Chondrocyte (in vitro differentiated cells): ENCODE measurements at regions not wholly inside any gene's neighbourhood (a gene's known extent, or its start where the extent isn't known, plus 50 kb on each side); places are given as distances from the start of the nearest gene placed in this dataset.

Experiments
- DNase-seq: peaks from one replicate; pipeline ENCODE4 v3.0.0; 2021; ENCODE audit warnings: mixed read lengths, low spot score
- H3K27ac Mint-ChIP-seq: one replicate; pipeline ENCODE4 v1.8.0; 2021; ENCODE audit warnings: mild to moderate bottlenecking, moderate library complexity, mixed read lengths; ENCODE audit not compliant: unreplicated experiment
- H3K27me3 Mint-ChIP-seq: 2 replicates; pipeline ENCODE4 v1.8.0; 2021; ENCODE audit warnings: low read depth, mixed read lengths
- H3K36me3 Mint-ChIP-seq: 2 replicates; pipeline ENCODE4 v1.8.0; 2021; ENCODE audit warnings: low read depth, mixed read lengths
- H3K4me1 Mint-ChIP-seq: 2 replicates; pipeline ENCODE4 v1.8.0; 2021; ENCODE audit warnings: low read depth, mild to moderate bottlenecking, mixed read lengths
- H3K4me3 Mint-ChIP-seq: one replicate; pipeline ENCODE4 v1.8.0; 2021; ENCODE audit warnings: mild to moderate bottlenecking, moderate library complexity, mixed read lengths; ENCODE audit not compliant: unreplicated experiment
- H3K9me3 Mint-ChIP-seq: 2 replicates; pipeline ENCODE4 v1.8.0; 2021; ENCODE audit warnings: low read depth, mixed read lengths
- TF ChIP-seq, protein P1 (sequence below): fragments of 200-600 bp; sonication (generic); IDR thresholded peaks from 2 replicates; pipeline ENCODE4 v1.5.0; 2021; ENCODE audit warnings: antibody characterized with exemption, mild to moderate bottlenecking, moderate library complexity

DNA sequence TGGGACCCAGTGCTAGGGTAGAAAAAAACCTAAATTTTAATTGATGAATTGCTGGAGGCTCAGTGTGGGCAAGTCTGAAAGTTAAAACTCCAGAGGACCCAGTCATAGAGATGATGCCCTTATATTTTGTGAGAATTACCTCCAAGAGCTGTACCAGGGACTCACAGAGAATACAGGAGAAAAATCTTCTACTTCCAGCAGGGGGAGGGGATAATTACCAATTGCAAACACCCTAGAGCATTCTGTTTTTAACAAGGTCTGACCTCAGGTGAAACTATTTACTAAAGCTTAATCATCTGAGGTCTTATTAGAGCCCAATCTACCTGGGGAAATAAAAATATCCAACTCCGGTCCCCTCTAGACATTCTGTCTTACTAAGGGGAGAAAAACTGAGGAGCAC, 994.7 kb upstream of the MIR17HG start:
- no peaks in the 10 kb centered on the region for H3K9me3 Mint-ChIP-seq
- no peak overlapping the region for H3K27ac Mint-ChIP-seq
- TF ChIP-seq, protein P1, sequence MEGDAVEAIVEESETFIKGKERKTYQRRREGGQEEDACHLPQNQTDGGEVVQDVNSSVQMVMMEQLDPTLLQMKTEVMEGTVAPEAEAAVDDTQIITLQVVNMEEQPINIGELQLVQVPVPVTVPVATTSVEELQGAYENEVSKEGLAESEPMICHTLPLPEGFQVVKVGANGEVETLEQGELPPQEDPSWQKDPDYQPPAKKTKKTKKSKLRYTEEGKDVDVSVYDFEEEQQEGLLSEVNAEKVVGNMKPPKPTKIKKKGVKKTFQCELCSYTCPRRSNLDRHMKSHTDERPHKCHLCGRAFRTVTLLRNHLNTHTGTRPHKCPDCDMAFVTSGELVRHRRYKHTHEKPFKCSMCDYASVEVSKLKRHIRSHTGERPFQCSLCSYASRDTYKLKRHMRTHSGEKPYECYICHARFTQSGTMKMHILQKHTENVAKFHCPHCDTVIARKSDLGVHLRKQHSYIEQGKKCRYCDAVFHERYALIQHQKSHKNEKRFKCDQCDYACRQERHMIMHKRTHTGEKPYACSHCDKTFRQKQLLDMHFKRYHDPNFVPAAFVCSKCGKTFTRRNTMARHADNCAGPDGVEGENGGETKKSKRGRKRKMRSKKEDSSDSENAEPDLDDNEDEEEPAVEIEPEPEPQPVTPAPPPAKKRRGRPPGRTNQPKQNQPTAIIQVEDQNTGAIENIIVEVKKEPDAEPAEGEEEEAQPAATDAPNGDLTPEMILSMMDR, result no peak
- no peak for DNase-seq
- H3K4me1 Mint-ChIP-seq, result no peaks in the 10 kb centered on the region
- H3K36me3 Mint-ChIP-seq, result no peaks in the 10 kb centered on the region
- H3K27me3 Mint-ChIP-seq, result no peaks in the 10 kb centered on the region
- no peak overlapping the region for H3K4me3 Mint-ChIP-seq

DNA sequence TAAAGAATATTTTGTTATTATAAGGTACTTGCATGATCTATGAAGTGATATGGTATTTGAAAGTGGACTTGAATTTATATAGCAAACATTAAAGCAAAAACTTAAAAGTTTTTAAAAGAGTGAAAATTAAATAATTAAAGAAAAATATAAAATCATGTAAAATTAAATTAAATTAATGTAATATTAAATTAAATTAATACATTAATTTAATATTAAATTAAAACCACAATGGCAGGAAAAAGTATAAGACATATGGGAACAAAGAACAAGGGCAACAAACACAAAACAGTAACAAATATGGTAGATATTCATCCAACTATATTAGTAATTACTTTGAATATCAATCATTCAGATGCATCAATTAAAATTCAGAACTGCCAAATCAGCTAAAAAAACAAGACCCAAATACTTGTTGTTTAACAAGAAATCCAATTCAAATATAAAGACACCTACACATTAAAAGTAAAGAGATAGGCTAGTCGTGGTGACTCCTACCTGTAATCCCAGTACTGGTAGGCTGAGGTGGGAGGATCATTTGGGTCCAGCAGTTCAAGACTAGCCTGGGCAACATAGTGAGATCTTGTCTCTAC, 992.2 kb upstream of the MIR17HG start:
- no peak overlapping the region for H3K27ac Mint-ChIP-seq
- H3K27me3 Mint-ChIP-seq, result no peaks in the 10 kb centered on the region
- DNase-seq, result no peak
- TF ChIP-seq, protein P1, result no peak
- no peaks in the 10 kb centered on the region for H3K9me3 Mint-ChIP-seq
- no peaks in the 10 kb centered on the region for H3K36me3 Mint-ChIP-seq
- H3K4me3 Mint-ChIP-seq, result no peak overlapping the region
- no peaks in the 10 kb centered on the region for H3K4me1 Mint-ChIP-seq

DNA sequence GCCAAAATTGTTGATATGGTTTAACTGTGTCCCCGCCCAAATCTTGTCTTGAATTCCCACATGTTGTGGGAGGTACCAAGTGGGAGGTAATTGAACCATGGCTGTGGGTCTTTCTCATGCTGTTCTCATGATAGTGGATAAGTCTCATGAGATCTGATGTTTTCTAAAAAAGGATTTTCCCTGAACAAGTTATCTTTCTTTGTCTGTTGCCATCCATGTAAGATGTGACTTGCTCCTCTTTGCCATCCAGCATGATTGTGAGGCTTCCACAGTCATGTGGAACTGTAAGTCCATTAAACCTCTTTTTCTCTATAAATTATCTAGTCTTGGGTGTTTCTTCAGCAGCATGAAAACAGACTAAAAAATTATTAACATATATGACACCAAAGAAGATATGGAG, 986.7 kb upstream of the MIR17HG start:
- H3K27me3 Mint-ChIP-seq, result no peaks in the 10 kb centered on the region
- TF ChIP-seq, protein P1, result no peak
- no peak overlapping the region for H3K27ac Mint-ChIP-seq
- peaks cover 3% of the 10 kb centered on the region for H3K9me3 Mint-ChIP-seq
- H3K36me3 Mint-ChIP-seq, result peaks cover 2% of the 10 kb centered on the region
- H3K4me3 Mint-ChIP-seq, result no peak overlapping the region
- H3K4me1 Mint-ChIP-seq, result no peaks in the 10 kb centered on the region
- no peak for DNase-seq

DNA sequence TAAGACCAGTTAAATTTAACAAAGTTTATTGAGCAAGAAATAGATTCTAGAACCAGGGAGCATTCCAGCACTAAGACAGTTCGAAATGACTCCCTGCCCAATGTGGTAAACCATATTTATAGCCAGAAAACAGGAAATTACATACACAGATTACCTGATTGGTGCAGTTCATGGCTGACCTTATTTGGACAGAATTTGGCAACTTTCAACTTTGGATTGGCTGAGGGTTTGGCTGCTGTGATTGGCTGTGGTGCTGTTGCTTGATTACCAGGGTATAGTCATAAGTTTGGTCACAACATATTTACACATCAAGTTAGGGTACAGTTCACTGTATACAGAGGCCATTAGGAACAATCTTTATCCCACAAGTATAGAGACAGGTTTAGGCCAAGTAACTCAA, 984.8 kb upstream of the MIR17HG start:
- Mint-ChIP-seq H3K9me3 (peaks cover 3% of the 10 kb centered on the region), H3K36me3 (peaks cover 2% of the 10 kb centered on the region), H3K4me3 (no peak overlapping the region), H3K27me3 (no peaks in the 10 kb centered on the region), H3K27ac (no peak overlapping the region), H3K4me1 (no peaks in the 10 kb centered on the region)
- TF ChIP-seq, protein P1, result no peak
- DNase-seq, result no peak

DNA sequence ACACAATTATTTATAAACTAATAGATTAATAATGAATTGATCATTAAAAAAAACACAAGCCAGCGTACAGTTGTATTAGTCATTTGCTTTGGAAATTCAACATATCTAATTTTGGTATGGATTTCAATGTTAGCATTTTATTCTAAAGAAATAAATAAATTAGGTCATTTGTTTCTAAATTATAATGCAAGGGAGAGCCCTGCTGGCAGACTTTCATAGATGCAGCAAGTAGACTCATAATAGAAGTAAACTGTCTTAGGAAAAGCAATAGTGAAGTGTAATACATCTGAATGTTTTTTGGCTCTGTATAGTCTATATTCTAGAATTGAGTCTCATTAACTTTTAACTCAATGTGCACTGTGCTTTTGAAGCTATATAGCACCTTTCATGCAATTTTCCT, 982.4 kb upstream of the MIR17HG start:
- H3K9me3 Mint-ChIP-seq, result peaks cover 3% of the 10 kb centered on the region
- no peak for DNase-seq
- H3K27me3 Mint-ChIP-seq, result no peaks in the 10 kb centered on the region
- no peaks in the 10 kb centered on the region for H3K4me1 Mint-ChIP-seq
- H3K36me3 Mint-ChIP-seq, result peaks cover 2% of the 10 kb centered on the region
- no peak overlapping the region for H3K27ac Mint-ChIP-seq
- TF ChIP-seq, protein P1, result peak; percentile 79
- H3K4me3 Mint-ChIP-seq, result no peak overlapping the region
